ENCODE measurements at regions not wholly inside any gene's neighbourhood (a gene's known extent, or its start where the extent isn't known, plus 50 kb on each side); places are given as distances from the start of the nearest gene placed in this dataset.

- TF ChIP-seq CTCF (IDR thresholded peaks at IDR 0.05; ENCODE audit: extremely low read depth, missing control alignments): no peak
Observed at GRCh38 chr6:5946701-5947100, 60.0 kb downstream of the NRN1 start.

DNA sequence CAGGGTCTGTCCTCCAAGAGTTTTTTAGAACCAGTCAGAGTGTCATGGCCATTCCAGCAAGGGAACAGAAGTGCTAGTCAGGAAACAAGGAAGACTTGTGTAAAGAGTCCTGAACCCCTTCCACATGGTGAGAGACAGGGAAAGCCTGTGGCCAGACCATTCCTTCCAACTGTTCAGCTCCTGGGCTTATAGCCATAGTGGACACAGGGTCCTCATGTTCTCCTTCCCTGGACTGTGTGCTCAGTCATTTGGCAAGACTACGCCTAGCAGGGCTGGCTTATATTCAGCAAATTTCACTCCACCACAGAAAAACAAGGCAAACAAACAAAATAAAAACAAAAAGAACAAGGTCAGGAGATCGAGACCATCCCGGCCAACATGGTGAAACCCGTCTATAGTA lies 60.5 kb downstream of the NRN1 start:
- TF ChIP-seq CTCF (IDR thresholded peaks at IDR 0.05; ENCODE audit: extremely low read depth, missing control alignments): no peak
- no peak for DNase-seq (ENCODE audit: low spot score)

More at GRCh38 chr6:5946701-5947100, 60.0 kb downstream of the NRN1 start:
- no peak for DNase-seq (ENCODE audit: low spot score)

DNA sequence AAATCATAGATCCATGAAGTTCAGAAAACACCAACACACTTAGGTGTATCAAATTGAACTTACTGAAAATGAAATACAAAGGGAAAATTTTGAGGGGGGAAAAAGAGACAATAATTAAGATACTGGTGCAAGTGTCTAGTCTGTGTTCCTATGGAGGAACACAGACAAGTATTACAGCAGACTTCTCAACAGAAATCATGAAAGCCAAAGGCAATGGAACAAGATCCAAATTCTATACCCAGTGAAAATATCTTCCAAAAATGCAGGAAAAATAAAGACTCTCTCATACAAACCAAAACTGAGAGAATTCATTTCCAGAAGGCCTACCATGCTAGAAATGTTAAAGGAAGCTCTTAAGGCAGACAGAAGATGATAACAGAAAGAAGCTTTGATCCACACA lies 63.1 kb downstream of the NRN1 start:
- no peak for DNase-seq (ENCODE audit: low spot score)
- no peak for TF ChIP-seq CTCF (IDR thresholded peaks at IDR 0.05; ENCODE audit: extremely low read depth, missing control alignments)

GRCh38 chr6:5942591-5942990 lies 64.1 kb downstream of the NRN1 start:
- no peak for DNase-seq (ENCODE audit: low spot score)
- TF ChIP-seq CTCF (IDR thresholded peaks at IDR 0.05; ENCODE audit: extremely low read depth, missing control alignments): no peak

GRCh38 chr6:5941188-5941587 lies 65.5 kb downstream of the NRN1 start:
- no peak for TF ChIP-seq CTCF (IDR thresholded peaks at IDR 0.05; ENCODE audit: extremely low read depth, missing control alignments)
- DNase-seq (ENCODE audit: low spot score): no peak

DNA sequence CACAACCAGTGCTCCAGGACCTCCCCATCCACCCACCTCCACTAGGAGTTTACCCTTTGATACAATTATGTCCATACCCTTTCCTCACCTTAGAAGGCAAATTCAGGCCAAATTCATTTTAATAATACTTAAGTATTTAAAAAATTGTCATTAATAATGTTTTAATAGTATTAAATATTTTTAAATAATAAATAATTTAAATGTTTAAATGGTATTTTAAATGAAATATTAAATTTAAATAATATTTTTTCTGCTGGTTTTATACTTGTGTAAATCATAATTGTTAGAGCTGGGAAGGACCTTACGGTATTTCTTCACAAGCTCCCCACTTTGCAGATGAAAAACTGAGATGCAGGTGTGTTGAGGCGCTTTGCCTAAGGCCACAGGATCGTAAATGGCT lies 67.8 kb downstream of the NRN1 start:
- DNase-seq (ENCODE audit: low spot score): no peak
- no peak for TF ChIP-seq CTCF (IDR thresholded peaks at IDR 0.05; ENCODE audit: extremely low read depth, missing control alignments)

GRCh38 chr6:5937936-5938706 lies 68.6 kb downstream of the NRN1 start:
- no peak for TF ChIP-seq CTCF (IDR thresholded peaks at IDR 0.05; ENCODE audit: extremely low read depth, missing control alignments)
- no peak for DNase-seq (ENCODE audit: low spot score)
